Osteoblast (primary cell): ENCODE measurements at regions not wholly inside any gene's neighbourhood (a gene's known extent, or its start where the extent isn't known, plus 50 kb on each side); places are given as distances from the start of the nearest gene placed in this dataset.

Experiments used
- DNase-seq: peaks from one replicate; pipeline ENCODE4 v3.0.0; 2011; ENCODE audit warnings: low spot score, mixed read lengths; ENCODE audit not compliant: insufficient read length; ENCODE audit errors: missing footprints
- H2AFZ ChIP-seq: 2 replicates; pipeline ENCODE4 v1.6.0; 2011; ENCODE audit warnings: mild to moderate bottlenecking, low read length
- H3K27ac ChIP-seq: 2 replicates; pipeline ENCODE4 v1.5.1; 2011; ENCODE audit warnings: mild to moderate bottlenecking, low read depth, low read length, moderate library complexity
- H3K27me3 ChIP-seq: 2 replicates; pipeline ENCODE4 v1.6.0; 2012; ENCODE audit warnings: mild to moderate bottlenecking, control low read depth, inconsistent platforms, low read length, moderate library complexity; ENCODE audit not compliant: insufficient read depth
- H3K36me3 ChIP-seq: 2 replicates; pipeline ENCODE4 v1.5.1; 2011; ENCODE audit warnings: mild to moderate bottlenecking, low read length, control low read depth, moderate library complexity; ENCODE audit not compliant: insufficient read depth
- H3K4me1 ChIP-seq: 2 replicates; pipeline ENCODE4 v1.5.1; 2011; ENCODE audit warnings: mild to moderate bottlenecking, low read length, control low read depth, moderate library complexity; ENCODE audit not compliant: insufficient read depth
- H3K4me2 ChIP-seq: 2 replicates; pipeline ENCODE4 v1.6.0; 2011; ENCODE audit warnings: mild to moderate bottlenecking, low read length; ENCODE audit not compliant: insufficient read depth
- H3K4me3 ChIP-seq: fragments of 200-600 bp; sonication (generic); 3 replicates; pipeline ENCODE4 v1.5.1; 2012; ENCODE audit warnings: mild to moderate bottlenecking, low read length, inconsistent platforms; ENCODE audit not compliant: insufficient read depth
- H3K79me2 ChIP-seq: 2 replicates; pipeline ENCODE4 v1.6.0; 2012; ENCODE audit warnings: mild to moderate bottlenecking, low read length, control low read depth, inconsistent platforms; ENCODE audit not compliant: insufficient read depth
- H3K9me3 ChIP-seq: 2 replicates; pipeline ENCODE4 v1.5.1; 2011; ENCODE audit warnings: low read depth, low read length, control low read depth
- H4K20me1 ChIP-seq: 2 replicates; pipeline ENCODE4 v1.6.0; 2012; ENCODE audit warnings: mild to moderate bottlenecking, low read length, control low read depth; ENCODE audit not compliant: insufficient read depth
- CTCF ChIP-seq: IDR thresholded peaks from 2 replicates; pipeline ENCODE4 v1.5.1; 2011; ENCODE audit warnings: mild to moderate bottlenecking, low read depth, low read length, moderate library complexity; ENCODE audit errors: extremely low read depth

GRCh38 chr2:204356151-204356641, 189.1 kb upstream of the PARD3B start:
- H3K4me1 ChIP-seq = no peaks in the 10 kb centered on the region

GRCh38 chr2:204357286-204357685, 188.0 kb upstream of the PARD3B start:
- no peak overlapping the region for H3K4me2 ChIP-seq
- no peaks in the 10 kb centered on the region for H3K27me3 ChIP-seq
- no peak for TF ChIP-seq CTCF
- no peaks in the 10 kb centered on the region for H3K79me2 ChIP-seq
- H3K36me3 ChIP-seq = no peaks in the 10 kb centered on the region
- H3K27ac ChIP-seq = no peak overlapping the region
- no peak for DNase-seq
- H3K9me3 ChIP-seq = no peaks in the 10 kb centered on the region
- no peaks in the 10 kb centered on the region for H3K4me1 ChIP-seq
- H2AFZ ChIP-seq = no peak overlapping the region
- H4K20me1 ChIP-seq = no peaks in the 10 kb centered on the region
- no peak overlapping the region for H3K4me3 ChIP-seq

More at GRCh38 chr2:204356151-204356641, 189.1 kb upstream of the PARD3B start:
- no peaks in the 10 kb centered on the region for H3K27me3 ChIP-seq
- TF ChIP-seq CTCF = no peak
- H3K27ac ChIP-seq = no peak overlapping the region
- H3K4me2 ChIP-seq = no peak overlapping the region
- no peaks in the 10 kb centered on the region for H3K9me3 ChIP-seq
- H2AFZ ChIP-seq = no peak overlapping the region
- H3K79me2 ChIP-seq = no peaks in the 10 kb centered on the region
- no peak for DNase-seq
- H3K4me3 ChIP-seq = no peak overlapping the region
- no peaks in the 10 kb centered on the region for H4K20me1 ChIP-seq
- no peaks in the 10 kb centered on the region for H3K36me3 ChIP-seq

- no peak overlapping the region for H3K27ac ChIP-seq
- H3K27me3 ChIP-seq = no peaks in the 10 kb centered on the region
- H3K4me2 ChIP-seq = no peak overlapping the region
- H3K4me1 ChIP-seq = no peaks in the 10 kb centered on the region
- H2AFZ ChIP-seq = no peak overlapping the region
- no peak overlapping the region for H3K4me3 ChIP-seq
- no peaks in the 10 kb centered on the region for H3K9me3 ChIP-seq
- no peaks in the 10 kb centered on the region for H3K36me3 ChIP-seq
- no peaks in the 10 kb centered on the region for H3K79me2 ChIP-seq
- H4K20me1 ChIP-seq = no peaks in the 10 kb centered on the region
- no peak for DNase-seq
- no peak for TF ChIP-seq CTCF
These were observed 186.2 kb upstream of the PARD3B start for GRCh38 chr2:204359076-204359475.

- TF ChIP-seq CTCF = no peak
- H3K9me3 ChIP-seq = no peaks in the 10 kb centered on the region
- no peaks in the 10 kb centered on the region for H3K27me3 ChIP-seq
- no peak overlapping the region for H3K4me3 ChIP-seq
- no peak overlapping the region for H3K27ac ChIP-seq
- H3K36me3 ChIP-seq = no peaks in the 10 kb centered on the region
- H2AFZ ChIP-seq = no peak overlapping the region
- H3K4me1 ChIP-seq = no peaks in the 10 kb centered on the region
- H4K20me1 ChIP-seq = no peaks in the 10 kb centered on the region
- H3K4me2 ChIP-seq = no peak overlapping the region
- DNase-seq = no peak
- no peaks in the 10 kb centered on the region for H3K79me2 ChIP-seq
These were observed 184.9 kb upstream of the PARD3B start for GRCh38 chr2:204360218-204361007.
